ENCODE measurements at regions not wholly inside any gene's neighbourhood (a gene's known extent, or its start where the extent isn't known, plus 50 kb on each side); places are given as distances from the start of the nearest gene placed in this dataset.
"Not testable (repeated sequence)": the region's sequence is repeated elsewhere in the genome, so short reads cannot be mapped to it uniquely, and the experiment has no call there.

DNA sequence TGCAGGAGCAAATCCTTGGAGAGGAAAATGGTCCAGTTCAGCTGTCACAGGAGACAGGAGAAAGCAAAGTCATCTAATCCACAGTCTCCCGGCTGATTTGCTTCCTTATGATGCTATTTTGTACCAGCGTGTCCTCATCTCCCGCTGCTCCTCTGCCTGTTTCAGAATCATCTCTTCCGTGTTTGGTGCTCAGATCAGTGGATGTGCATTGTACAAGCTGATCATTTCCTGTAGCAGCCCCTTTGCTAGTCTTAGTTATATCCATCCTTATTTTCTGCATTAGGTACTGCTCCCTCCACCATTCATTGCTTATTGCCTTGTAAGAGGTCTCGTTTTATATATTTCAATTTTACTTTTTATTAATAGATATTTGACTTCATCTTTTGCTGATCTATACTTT lies 219.9 kb upstream of the PRSS58 start:
- TF ChIP-seq, protein P1, sequence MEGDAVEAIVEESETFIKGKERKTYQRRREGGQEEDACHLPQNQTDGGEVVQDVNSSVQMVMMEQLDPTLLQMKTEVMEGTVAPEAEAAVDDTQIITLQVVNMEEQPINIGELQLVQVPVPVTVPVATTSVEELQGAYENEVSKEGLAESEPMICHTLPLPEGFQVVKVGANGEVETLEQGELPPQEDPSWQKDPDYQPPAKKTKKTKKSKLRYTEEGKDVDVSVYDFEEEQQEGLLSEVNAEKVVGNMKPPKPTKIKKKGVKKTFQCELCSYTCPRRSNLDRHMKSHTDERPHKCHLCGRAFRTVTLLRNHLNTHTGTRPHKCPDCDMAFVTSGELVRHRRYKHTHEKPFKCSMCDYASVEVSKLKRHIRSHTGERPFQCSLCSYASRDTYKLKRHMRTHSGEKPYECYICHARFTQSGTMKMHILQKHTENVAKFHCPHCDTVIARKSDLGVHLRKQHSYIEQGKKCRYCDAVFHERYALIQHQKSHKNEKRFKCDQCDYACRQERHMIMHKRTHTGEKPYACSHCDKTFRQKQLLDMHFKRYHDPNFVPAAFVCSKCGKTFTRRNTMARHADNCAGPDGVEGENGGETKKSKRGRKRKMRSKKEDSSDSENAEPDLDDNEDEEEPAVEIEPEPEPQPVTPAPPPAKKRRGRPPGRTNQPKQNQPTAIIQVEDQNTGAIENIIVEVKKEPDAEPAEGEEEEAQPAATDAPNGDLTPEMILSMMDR (conservative IDR thresholded peaks at IDR 0.05): not testable (repeated sequence)
- not testable (repeated sequence) for TF ChIP-seq ZFX (IDR thresholded peaks at IDR 0.05)
